NCI-H187 treated with DMSO at 0.1 percent for 48 hours (cell line): ENCODE measurements at regions not wholly inside any gene's neighbourhood (a gene's known extent, or its start where the extent isn't known, plus 50 kb on each side); places are given as distances from the start of the nearest gene placed in this dataset.
"Not testable (repeated sequence)": the region's sequence is repeated elsewhere in the genome, so short reads cannot be mapped to it uniquely, and the experiment has no call there.

Experiments
- DNase-seq: peaks from one replicate; lab custom pipeline; 2025; lab: John Stamatoyannopoulos, UW

GRCh38 chr1:200282497-200283122 lies 127.2 kb downstream of the ZNF281 start:
- DNase-seq: no peak

DNA sequence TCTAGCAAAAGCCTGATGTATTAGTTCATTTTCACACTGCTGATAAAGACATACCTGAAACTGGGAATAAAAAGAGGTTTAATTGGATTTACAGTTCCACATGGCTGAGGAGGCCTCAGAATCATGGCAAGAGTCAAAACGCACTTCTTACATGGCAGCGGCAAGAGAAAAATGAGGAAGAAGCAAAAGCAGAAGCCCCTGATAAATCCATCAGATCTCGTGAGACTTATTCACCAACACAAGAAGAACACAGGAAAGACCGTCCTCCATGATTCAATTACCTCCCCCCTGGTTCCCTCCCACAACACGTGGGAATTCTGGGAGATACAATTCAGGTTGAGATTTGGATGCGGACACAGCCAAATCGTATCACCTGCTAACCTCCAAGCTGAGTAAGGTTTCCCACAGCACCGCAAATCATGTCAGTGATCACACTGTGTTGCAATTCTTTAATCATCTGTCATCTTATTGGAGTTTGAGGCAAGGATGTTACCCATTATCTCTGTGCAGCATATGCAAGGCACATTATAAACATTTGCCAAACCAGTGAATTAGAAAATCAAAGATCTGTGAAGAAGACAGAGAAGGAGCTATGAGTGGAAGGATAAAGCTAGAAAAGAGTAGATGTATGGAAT lies 128.5 kb downstream of the ZNF281 start:
- no peak for DNase-seq

GRCh38 chr1:200279810-200280411 lies 129.9 kb downstream of the ZNF281 start:
- peak; percentile 19 for DNase-seq

DNA sequence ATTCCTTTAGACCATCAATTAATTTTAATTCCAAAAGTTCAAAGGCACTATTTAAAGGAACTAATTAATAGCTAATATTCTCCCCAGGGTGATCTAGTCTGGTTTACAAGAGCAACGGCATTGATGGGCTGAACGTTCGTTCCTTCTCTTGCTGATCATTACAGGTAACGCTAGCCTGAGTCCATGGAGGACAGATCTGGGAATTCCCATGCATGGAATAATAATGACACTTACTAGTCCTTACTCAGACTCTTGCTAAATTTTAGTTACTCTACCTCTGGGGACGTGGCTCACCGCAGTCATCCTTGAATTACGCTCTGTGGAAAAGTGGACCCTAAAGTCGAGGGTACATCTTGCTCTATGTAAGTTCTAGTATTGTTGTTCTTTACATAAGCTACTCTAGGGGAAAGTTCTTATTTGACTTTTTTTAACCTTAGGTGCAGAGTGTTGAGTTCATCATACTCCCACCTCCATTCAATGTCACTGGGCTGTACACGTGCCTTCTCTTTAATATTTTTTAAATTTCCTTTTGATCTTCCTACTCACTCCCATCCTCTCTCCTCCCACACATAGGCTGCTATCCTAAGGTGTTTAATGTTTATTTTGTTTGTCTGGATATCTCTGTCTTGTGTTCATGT lies 133.9 kb downstream of the ZNF281 start:
- DNase-seq: no peak

DNA sequence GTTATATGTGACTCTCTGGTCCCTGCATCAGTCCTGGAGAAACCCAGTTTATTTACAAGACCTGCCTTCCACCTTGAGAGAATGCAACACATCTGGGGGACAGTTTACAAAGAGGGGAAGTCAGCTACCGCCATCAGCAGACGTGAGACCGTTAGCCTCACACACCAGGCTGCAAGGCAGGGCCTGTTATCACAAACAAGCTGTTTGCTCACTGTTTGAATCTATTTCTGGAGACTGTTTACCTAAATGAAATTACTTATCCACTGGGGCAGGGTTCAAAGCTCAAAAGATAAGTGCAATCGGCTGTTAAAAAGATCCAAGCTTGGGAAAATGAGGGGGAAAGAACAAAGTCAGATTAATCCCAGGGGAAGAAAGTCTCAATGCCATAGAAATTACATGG lies 134.4 kb downstream of the ZNF281 start:
- DNase-seq: no peak

DNA sequence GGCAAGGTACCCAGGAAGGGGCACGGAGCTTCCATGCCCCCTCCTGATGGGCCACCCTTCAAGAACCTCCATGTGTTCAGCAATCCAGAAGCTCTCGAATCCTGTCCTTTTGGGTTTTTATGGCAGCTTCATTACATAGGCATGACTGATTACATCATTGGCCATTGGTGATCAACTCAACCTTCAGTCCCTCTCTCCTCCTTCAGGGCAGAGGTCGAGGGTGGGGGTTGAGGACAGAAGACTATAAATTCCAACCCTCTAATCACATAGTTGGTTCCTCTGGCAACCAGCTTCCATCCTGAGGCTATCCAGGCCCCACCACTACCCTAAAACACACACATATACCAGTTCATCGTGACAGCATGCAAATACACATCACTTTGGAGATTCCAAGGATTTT lies 135.7 kb downstream of the ZNF281 start:
- no peak for DNase-seq

DNA sequence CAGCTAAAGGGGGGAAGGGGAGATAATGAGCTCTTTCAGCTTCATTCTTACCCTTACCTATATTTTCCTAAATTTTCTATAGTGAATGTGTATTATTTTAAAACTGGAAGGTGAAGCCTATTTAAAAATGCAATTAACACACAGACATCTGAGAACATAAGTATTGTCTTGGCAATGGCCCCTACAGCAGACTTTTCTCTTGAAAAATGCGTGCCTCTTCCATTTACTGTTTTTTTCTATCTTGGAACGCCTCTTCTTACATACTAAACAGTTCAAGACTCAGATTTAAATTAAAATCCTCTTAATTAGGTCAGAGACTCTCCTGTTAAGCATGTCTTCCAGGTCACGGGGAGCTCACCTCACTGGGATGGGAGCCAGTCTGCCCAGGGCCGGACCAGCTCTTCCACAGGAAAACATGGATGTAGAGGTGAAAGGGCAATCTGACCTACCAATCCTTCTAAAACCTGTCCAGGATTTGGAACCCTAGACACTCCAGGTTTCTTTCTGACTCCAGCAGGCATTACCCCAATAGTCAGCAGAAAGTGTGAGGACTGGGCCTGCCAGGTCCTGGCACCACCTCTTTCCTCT lies 137.3 kb downstream of the ZNF281 start:
- no peak for DNase-seq

GRCh38 chr1:200269256-200269655 lies 140.6 kb downstream of the ZNF281 start:
- DNase-seq: no peak

DNA sequence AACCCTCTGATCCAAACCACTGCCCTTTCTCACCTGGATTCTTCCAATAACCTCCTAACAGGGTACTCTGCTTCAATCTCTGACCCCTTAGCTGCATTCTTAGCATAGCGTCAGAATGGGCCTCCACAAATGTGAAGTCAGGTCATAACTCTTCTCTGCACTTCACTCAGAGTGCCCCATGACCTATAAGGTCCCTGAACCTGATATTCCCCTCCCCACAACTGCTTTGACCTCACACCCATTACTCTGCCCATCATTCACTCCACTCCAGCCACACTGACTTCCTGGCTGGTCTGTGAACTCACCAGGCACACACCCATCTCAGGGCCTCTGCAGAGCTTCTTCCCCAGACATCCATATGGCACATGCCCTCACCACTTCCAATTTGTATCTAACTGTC lies 141.9 kb downstream of the ZNF281 start:
- DNase-seq: no peak

DNA sequence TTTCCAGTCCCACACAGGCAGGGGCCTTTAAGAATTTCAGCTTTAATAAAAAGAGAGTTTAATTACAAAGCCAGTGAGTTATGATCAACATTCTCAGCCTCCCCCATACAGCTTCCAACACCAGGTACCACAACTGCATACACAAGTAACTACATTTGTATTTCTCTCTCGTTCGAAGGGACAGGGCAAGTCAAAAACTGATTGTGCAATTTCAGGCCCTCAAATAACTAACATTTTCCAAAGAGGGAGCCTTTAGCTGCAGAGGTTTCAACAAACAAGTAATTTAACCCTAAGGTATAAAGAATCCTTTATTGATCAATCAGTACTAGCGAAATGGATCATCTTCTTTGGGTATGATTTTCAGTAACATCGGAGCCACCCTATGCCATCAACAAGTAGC lies 142.4 kb downstream of the ZNF281 start:
- no peak for DNase-seq

- DNase-seq: no peak
Observed at GRCh38 chr1:200266871-200267270, 143.0 kb downstream of the ZNF281 start.

DNA sequence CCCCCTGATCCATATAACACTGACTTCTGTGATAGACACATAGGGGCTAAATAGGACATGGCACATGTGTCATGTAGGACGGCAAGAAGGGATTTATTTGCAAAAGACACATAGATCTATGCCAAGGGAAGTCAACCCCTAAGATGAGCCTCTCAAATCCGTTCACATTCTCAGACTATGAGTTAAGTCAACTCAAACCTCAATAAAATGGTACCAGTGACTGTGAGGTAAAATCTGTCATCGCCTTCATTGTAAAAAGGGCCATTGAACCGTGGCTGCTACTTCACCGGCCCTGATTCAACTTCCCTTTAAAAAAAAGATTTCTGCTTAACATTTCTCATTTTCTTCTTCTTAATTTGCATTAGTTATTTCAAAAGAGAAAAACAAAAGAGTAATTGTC lies 144.0 kb downstream of the ZNF281 start:
- no peak for DNase-seq

DNA sequence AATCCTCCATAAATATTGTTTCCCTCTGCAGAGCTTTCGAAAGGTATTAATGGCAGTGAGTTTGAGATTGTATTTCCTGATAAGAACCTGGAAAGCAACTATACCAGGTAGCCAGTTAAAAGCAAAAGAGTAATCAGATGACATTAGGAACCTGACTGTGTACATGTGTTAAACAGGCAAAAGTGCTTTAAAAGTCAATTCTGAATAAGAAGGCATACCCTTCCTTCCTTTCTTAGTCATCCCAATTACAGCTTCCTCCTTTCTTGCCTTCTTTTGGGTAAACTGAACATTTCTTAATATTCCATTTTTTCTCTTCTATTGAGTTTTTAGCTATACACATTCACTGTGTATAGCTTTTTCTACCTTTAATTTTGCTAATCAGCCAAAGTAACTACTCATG lies 144.7 kb downstream of the ZNF281 start:
- no peak for DNase-seq

GRCh38 chr1:200263203-200263602 lies 146.6 kb downstream of the ZNF281 start:
- DNase-seq: no peak

DNA sequence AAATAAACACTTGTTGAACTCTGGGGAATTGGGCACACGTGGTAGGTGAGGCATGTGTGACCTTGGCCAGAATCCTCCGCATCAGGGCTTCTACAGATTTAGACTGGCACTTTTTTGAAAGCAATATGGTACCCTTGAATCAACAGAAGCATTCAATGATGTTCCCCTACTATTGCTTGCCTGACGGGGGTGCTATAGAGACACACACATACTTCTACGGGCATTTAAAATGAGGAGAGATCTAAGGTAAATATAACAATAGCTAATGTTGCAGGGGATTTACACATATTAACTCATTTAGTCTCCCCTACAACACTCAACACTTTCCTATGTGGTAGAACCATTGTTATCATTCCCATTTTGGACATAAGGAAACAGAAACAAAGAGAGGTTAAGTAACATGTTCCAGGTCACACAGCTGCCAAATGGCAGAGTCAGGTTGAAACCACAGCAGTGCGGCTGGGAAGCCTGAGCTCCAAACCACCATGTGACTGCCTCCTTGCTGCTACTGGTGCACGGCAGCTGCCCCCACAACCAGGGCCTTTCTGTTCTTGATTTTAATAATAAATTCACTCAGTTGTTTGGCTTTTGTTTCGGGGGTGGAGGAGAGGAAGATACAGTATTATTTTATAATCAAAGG lies 147.4 kb downstream of the ZNF281 start:
- no peak for DNase-seq

- DNase-seq: peak; percentile 4
Observed at GRCh38 chr1:200260597-200261335, 149.1 kb downstream of the ZNF281 start.

DNA sequence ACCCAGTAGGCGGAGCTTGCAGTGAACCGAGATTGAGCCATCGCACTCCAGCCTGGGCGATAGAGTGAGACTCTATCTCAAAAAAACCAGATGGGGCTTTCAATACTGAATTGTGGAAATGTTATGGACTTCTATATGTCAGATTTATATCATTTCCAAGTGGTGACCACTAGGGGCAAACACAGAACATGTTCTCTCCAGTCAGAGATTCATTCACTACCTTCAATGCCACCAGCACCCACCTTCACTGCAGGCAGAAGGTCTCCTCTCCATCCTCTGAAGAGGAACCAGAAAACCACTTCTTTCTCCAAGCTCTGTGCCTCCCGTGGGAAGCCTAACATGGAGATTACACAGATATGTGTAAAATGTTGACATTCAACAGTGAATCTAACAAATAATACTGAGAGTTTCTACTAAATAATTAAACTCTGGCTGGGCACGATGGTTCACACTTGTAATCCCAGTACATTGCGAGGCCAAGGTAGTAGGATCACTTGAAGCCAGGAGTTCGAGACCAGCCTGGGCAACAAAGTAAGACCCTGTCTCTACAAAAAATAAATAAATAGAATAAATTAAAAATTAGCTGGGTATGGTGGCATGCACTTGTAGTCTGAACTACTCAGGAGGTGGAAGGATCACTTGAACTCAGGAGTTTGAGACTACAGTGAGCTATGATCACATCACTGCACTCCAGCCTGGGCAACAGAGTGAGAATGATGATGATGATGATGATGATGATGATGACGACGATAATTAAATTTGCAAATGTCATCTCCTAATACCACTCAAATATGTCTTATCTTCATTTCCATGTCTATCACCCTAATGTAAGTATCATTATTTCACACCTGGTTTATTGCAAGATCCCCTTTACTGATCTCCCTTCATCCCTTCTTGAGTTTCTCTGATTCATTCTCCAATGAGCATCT lies 151.1 kb downstream of the ZNF281 start:
- no peak for DNase-seq

- no peak for DNase-seq
Observed at GRCh38 chr1:200257235-200257634, 152.6 kb downstream of the ZNF281 start.

DNA sequence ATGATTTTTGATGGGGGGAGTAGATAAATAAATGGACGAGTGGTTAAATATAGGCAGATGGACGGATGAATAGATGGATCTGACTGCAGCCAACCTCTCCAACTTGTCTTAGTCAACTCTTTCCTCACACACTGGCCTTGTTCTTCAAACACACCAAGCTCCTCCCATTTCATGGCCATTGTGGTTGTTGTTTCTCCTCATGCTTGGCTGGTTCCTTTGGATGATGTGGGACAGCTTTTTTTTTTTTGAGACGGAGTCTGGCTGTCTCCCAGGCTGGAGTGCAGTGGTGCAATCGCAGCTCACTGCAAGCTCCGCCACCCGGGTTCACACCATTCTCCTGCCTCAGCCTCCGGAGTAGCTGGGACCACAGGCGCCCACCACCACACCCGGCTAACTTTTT lies 155.2 kb downstream of the ZNF281 start:
- not testable (repeated sequence) for DNase-seq

- DNase-seq: no peak
Observed at GRCh38 chr1:200253774-200254495, 155.9 kb downstream of the ZNF281 start.
